ENCODE measurements at regions not wholly inside any gene's neighbourhood (a gene's known extent, or its start where the extent isn't known, plus 50 kb on each side); places are given as distances from the start of the nearest gene placed in this dataset.

DNA sequence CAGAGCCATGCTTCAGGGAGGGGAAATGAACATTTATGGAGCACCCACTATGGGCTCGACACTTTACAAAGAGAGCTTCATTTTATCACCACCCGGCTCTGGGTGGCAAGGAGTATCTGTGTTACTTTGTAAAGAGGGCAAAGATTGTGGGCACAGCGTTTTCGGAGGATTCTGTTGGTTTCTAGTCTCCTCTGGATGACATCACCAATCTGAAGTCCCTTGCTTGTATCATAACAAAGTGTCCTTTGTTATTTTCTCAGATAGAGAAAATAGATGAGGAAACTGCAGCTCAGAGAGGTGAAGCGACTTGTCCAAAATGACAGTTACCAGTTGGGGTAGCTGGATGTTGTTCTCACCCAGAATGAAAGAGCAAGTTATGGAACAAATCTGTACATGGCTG lies 162.8 kb downstream of the GLI2 start:
- TF ChIP-seq POLR2A (IDR thresholded peaks at IDR 0.05), result no peak
- TF ChIP-seq, protein P1, sequence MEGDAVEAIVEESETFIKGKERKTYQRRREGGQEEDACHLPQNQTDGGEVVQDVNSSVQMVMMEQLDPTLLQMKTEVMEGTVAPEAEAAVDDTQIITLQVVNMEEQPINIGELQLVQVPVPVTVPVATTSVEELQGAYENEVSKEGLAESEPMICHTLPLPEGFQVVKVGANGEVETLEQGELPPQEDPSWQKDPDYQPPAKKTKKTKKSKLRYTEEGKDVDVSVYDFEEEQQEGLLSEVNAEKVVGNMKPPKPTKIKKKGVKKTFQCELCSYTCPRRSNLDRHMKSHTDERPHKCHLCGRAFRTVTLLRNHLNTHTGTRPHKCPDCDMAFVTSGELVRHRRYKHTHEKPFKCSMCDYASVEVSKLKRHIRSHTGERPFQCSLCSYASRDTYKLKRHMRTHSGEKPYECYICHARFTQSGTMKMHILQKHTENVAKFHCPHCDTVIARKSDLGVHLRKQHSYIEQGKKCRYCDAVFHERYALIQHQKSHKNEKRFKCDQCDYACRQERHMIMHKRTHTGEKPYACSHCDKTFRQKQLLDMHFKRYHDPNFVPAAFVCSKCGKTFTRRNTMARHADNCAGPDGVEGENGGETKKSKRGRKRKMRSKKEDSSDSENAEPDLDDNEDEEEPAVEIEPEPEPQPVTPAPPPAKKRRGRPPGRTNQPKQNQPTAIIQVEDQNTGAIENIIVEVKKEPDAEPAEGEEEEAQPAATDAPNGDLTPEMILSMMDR (IDR thresholded peaks at IDR 0.05), result no peak
- Histone ChIP-seq H3K36me3 (replicated peaks in 1 of 2) (no peaks in the 10 kb centered on the region), H3K9me3 (replicated peaks in 1 of 3) (no peaks in the 10 kb centered on the region), H3K27me3 (no peaks in the 10 kb centered on the region), H3K27ac (no peak overlapping the region), H3K4me3 (no peak overlapping the region), H3K4me1 (replicated peaks in 1 of 2) (peaks cover 8 to 10% of the 10 kb centered on the region in 2 donors)
- intact Hi-C loops (cut with DNase I), result no loop called here
- 92 to 96% (median 94%) methylated on average over 5 of the region's 5 CpGs for WGBS, 4 donors
- no peak for DNase-seq

DNA sequence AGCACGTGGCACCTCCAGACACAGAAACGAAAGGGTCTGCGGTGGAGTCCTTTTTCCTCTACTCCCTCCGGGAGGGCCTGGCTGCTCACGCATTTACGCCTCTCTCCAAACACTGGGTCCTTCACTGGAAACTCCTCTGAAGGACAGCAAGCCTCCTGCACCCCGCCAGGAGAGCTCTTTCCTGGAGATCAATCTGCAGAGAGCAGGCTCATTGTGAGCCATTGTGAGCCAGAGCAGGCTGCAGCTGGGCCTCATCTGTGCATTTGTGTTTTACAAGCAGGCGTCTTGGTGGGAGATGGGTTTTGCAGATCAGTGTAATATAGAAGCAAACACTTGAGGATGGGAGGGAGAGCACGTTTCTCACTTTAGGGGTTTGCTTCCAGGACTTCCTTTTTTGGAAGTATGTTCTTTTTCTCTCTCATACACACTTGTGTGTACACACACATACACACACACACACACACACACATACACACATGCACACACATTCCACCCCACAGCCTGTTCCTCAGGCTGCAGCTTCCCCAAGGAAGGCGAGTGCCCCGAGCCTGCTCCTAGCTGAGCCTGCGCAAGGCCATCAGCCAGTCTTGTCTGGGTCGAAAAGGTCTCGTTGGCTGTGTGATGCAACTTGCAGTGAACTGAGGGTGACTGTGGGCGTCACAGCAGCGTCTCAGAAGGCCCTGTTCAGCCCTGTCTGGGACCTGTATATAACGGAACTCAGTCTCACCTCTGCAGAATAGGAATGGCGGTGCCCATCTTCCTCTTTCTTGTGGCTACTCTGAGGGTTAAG lies 163.5 kb downstream of the GLI2 start:
- Histone ChIP-seq H3K4me3 (no peak overlapping the region), H3K27ac (peak overlapping the region in 1 of 5 donors; percentile 16), H3K4me1 (replicated peaks in 1 of 2) (peaks cover 8 to 10% of the 10 kb centered on the region in 2 donors), H3K9me3 (replicated peaks in 1 of 3) (no peaks in the 10 kb centered on the region), H3K36me3 (replicated peaks in 1 of 2) (no peaks in the 10 kb centered on the region), H3K27me3 (no peaks in the 10 kb centered on the region)
- intact Hi-C loops (cut with DNase I), result no loop called here
- WGBS, 4 donors, result 76 to 84% (median 79%) methylated on average over 13 to 18 of the region's 18 CpGs
- DNase-seq, result peak in 4 of 7 donors; percentile 24 to 69 (median 35)
- TF ChIP-seq POLR2A (IDR thresholded peaks at IDR 0.05), result no peak
- TF ChIP-seq, protein P1 (IDR thresholded peaks at IDR 0.05), result no peak

DNA sequence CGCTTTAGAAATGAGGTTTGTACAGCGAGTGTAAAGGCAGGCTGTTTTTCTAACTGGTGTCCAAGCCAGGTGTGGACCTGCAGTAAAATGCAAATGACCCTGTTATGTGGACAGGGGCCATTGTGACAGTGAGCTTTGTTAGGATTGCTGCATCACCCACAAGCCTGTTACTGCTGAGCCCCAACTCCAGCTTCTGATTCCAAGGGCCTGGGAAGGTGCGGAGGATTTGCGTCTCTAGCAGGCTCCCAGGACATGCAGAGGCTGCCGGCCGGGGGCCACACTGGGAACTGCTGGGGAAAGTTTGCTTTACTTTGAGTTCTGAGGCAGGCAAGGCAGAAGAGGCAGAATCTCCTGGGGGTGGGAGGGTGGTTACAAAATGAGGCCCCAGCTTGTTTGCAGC lies 164.1 kb downstream of the GLI2 start:
- no peak for TF ChIP-seq POLR2A (IDR thresholded peaks at IDR 0.05)
- H3K27ac ChIP-seq, result peak overlapping the region in 1 of 5 donors; percentile 16
- no peaks in the 10 kb centered on the region for H3K36me3 ChIP-seq (replicated peaks in 1 of 2)
- no peak overlapping the region for H3K4me3 ChIP-seq
- H3K9me3 ChIP-seq (replicated peaks in 1 of 3), result no peaks in the 10 kb centered on the region
- H3K27me3 ChIP-seq, result no peaks in the 10 kb centered on the region
- peaks cover 8 to 10% of the 10 kb centered on the region in 2 donors for H3K4me1 ChIP-seq (replicated peaks in 1 of 2)
- intact Hi-C loops (cut with DNase I), result no loop called here
- DNase-seq, result no peak
- WGBS, 4 donors, result 77 to 93% (median 89%) methylated on average over 6 of the region's 6 CpGs

DNA sequence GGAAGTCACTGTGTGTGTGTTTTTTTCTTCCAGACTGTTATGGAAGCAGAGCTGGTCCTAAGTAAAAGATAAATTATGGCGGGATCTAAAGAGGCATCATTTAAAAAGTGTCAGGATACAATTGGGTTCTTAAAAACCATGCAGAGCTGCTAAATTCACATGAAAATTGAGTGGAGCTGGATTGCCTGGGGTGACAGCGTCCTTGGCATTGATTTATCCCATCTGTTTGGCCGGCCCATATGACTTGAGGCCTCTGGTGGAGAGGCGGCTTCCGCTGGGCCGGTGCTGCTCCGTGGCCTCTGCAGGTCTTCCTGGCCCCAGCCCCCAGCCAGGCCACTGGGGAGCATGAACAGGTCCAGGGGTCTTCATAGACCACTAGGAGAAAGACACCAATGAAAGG lies 165.5 kb downstream of the GLI2 start:
- Histone ChIP-seq H3K4me3 (no peak overlapping the region), H3K9me3 (replicated peaks in 1 of 3) (no peaks in the 10 kb centered on the region), H3K27me3 (no peaks in the 10 kb centered on the region), H3K27ac (no peak overlapping the region), H3K36me3 (replicated peaks in 1 of 2) (no peaks in the 10 kb centered on the region), H3K4me1 (replicated peaks in 1 of 2) (peaks cover 8 to 10% of the 10 kb centered on the region in 2 donors)
- TF ChIP-seq, protein P1 (IDR thresholded peaks at IDR 0.05), result no peak
- no peak for TF ChIP-seq POLR2A (IDR thresholded peaks at IDR 0.05)
- 34 to 49% (median 42%) methylated on average over 4 to 7 of the region's 7 CpGs for WGBS, 4 donors
- DNase-seq, result peak in 5 of 7 donors; percentile 42 to 72 (median 55)
- intact Hi-C loops (cut with DNase I), result no loop called here

DNA sequence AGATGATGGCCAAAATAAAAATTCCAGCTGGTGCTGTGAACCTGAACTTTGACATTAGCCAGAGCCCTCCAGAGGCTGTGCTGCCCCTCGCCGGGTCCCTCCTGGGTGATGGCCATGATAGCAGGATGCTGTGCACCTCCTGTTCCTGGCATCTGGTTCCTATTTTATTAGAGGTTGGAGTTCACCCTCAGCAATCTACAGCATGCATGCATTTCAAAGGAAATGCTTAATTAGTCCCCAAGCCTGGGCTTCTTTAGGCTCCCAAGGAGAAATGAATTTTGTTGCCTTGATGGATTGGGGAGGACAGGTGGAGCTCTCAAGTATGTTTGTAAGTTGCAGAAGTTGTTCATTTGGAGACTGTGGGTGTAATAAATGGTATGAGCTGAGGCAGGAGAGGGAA lies 166.9 kb downstream of the GLI2 start:
- intact Hi-C loops (cut with DNase I), result no loop called here
- H3K27ac ChIP-seq, result no peak overlapping the region
- TF ChIP-seq, protein P1 (IDR thresholded peaks at IDR 0.05), result no peak
- TF ChIP-seq POLR2A (IDR thresholded peaks at IDR 0.05), result no peak
- H3K4me1 ChIP-seq (replicated peaks in 1 of 2), result peaks cover 8 to 10% of the 10 kb centered on the region in 2 donors
- no peaks in the 10 kb centered on the region for H3K27me3 ChIP-seq
- no peak overlapping the region for H3K4me3 ChIP-seq
- H3K36me3 ChIP-seq (replicated peaks in 1 of 2), result no peaks in the 10 kb centered on the region
- H3K9me3 ChIP-seq (replicated peaks in 1 of 3), result no peaks in the 10 kb centered on the region
- 65 to 78% (median 71%) methylated on average over 2 of the region's 2 CpGs for WGBS, 4 donors
- DNase-seq, result no peak
